Epithelial cell of prostate (primary cell): ENCODE measurements at regions not wholly inside any gene's neighbourhood (a gene's known extent, or its start where the extent isn't known, plus 50 kb on each side); places are given as distances from the start of the nearest gene placed in this dataset.
"Not testable (repeated sequence)": the region's sequence is repeated elsewhere in the genome, so short reads cannot be mapped to it uniquely, and the experiment has no call there.

ENCODE experiments used
- DNase-seq: peaks from one replicate; pipeline ENCODE4 v3.0.0-alpha.2; 2011; ENCODE audit warnings: low read depth, low spot score
- H3K27ac ChIP-seq: fragments of 450-650 bp; 2 replicates; pipeline ENCODE4 v1.5.1; 2017; ENCODE audit warnings: mild to moderate bottlenecking

DNA sequence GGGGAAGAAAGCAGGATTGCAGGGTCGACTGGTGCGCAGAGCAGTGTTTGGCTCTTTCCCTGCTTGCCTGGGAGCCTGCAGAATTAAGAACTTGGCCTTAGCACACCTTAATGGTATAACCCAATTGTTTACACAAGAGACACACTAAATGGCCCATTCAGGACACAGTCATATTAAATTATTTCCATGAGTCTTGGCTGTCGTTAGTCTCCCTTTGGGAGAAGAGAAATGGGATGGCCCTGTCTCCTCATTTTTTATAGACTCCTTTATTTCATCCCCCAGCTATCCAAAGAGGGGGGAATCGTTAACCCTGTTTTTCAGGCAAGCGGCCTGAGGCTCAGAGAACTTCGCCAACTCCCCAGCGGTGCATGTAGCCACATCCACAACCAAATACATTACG lies 282.5 kb downstream of the SUCLA2 start:
- no peak for DNase-seq
- no peak overlapping the region for H3K27ac ChIP-seq

DNA sequence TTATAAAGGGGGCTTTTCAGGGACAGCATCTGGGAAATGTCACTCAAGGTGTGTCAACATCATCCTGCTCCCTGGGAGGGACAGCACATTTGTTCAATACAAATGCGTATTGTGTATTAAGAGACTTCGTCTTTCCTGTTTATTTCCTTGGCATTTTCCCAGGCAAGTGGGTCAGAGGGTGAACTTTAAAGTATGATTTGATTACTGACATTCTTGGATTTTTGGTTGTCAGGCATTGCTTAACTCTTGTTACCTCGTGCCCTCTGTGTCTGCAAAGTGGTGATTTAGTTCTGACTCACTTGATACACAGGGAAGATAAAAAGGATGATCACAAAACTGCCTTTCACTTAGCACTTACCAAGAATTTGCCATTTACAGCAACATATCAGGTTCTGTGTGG lies 292.7 kb downstream of the SUCLA2 start:
- H3K27ac ChIP-seq, result no peak overlapping the region
- DNase-seq, result peak; percentile 18

DNA sequence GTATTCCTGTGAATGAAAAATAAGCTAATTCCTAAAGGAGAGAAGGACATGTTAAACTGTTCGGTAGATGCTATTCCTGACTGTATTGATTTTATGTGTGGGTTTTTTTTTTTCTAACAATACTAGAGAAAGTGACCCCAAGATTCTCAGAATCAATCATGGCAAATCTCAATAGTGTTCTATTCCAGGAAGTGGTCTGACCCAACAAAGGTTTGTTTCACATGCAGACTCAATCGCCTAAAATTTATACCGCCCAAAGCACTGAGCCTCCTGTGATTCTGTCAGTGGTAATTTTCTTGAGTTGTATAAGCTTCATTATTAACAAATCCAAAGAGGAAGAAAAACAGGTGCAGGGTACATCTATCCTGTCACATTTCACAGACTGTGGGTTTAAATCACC lies 293.7 kb downstream of the SUCLA2 start:
- DNase-seq, result no peak
- no peak overlapping the region for H3K27ac ChIP-seq

DNA sequence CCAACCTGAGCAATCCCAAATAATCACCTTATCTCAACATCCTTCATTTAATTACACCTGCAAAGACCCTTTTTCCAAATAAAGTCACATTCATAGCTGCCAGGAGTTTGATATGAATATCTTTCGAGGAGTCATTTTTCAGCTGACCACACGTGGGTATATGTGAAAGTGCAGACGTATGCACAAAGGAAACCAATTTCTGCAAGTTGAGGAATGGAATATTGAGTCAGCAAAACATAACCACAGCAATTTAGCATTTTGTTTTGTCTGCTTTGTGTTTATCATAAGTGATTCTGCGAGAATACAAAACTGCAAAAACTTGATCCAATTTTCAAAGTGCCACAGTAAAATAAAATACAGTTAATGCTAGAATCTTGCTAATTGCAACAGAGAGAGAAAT lies 295.9 kb downstream of the SUCLA2 start:
- no peak for DNase-seq
- H3K27ac ChIP-seq, result no peak overlapping the region

DNA sequence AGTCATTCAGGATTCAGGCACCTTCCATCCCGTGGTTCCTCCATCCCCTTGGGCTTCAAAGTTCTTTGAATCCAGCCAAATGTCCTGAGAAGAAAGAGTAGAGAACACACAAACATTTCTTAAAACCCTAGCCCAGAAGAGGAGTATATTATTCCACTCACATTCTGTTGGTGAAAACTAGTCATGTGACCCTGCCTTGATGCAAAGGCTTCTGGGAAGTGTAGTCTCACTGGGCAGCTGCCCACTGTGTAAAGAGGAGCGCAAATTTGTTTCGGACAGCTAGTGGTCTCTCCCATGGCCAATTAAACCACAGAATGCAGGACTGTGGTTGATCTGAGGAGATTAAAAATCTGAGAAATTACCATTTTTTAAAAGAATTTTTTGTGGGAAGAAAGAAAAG lies 304.4 kb downstream of the SUCLA2 start:
- H3K27ac ChIP-seq, result no peak overlapping the region
- DNase-seq, result no peak

DNA sequence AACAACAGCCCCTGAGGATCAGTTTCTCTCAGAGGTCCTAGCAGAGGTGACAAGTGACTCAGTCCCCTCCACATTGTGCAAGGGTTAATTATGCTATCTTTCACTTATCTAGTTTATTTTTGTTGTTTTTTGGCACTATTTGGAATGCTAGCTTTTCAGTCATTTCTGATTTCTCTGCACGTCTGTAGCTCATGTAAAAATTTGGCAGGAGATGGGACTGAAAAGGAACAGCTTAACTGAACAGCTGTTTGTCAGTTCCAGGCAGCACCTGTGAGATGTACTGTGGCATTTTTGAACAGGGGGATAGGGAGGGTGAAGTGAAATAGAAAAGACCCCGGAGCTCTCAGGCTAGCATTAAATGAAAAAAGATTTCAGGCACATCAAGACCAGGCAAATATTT lies 313.5 kb downstream of the SUCLA2 start:
- DNase-seq, result no peak

DNA sequence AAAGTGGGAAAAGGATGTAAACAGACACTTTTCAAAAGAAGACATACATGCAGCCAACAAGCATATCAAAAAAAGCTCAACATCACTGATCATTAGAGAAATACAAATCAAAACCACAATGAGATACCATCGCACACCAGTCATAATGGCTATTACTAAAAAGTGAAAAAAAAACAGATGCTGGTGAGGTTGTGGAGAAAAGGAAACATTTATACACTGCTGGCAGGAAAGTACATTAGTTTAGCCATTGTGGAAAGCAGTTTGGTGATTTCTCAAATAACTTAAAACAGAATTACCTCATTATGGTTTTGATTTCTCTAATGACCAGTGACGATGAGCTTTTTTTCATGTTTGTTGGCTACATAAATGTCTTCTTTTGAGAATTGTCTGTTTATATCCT lies 315.9 kb downstream of the SUCLA2 start:
- H3K27ac ChIP-seq, DNase-seq: not testable (repeated sequence)

More for the DNA sequence above, 313.5 kb downstream of the SUCLA2 start:
- no peak overlapping the region for H3K27ac ChIP-seq

DNA sequence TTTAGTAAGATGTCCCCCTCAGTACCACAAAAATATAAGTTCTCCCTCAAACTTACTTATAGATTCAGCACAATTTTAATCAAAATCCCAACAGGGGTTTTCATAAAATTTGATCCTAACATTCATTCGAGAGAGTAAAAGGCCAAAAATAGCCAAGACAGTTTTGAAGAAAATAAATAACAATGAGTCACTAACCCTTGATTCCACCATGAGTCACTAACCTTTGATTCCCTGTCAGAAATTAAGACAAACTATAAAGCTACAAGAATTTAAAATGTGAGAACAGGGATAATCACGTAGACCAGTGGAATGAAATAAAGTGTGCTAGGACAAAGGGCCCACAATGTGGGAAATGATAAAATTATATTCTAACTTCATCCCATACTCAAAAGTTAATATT lies 320.3 kb downstream of the SUCLA2 start:
- no peak for DNase-seq
- H3K27ac ChIP-seq, result no peak overlapping the region

DNA sequence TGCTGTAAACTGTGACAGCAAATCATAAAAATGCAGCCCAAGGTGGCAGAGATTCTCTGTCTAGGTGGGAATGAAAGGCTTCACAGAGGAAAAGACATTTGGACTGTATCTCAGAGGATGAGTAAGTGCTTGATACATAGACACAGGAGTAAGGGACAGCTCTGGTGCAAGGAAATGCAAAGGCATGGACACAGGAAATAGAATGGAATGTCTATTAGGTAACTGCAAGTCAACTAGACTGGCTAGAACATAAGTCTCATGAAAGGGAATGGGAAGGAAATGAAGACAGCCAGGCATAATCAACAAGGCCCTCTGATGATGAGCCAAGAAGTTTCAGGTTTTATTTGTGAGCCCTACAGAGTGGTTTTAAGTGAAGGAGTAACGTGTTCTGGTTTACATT lies 321.7 kb downstream of the SUCLA2 start:
- DNase-seq, result no peak
- no peak overlapping the region for H3K27ac ChIP-seq

DNA sequence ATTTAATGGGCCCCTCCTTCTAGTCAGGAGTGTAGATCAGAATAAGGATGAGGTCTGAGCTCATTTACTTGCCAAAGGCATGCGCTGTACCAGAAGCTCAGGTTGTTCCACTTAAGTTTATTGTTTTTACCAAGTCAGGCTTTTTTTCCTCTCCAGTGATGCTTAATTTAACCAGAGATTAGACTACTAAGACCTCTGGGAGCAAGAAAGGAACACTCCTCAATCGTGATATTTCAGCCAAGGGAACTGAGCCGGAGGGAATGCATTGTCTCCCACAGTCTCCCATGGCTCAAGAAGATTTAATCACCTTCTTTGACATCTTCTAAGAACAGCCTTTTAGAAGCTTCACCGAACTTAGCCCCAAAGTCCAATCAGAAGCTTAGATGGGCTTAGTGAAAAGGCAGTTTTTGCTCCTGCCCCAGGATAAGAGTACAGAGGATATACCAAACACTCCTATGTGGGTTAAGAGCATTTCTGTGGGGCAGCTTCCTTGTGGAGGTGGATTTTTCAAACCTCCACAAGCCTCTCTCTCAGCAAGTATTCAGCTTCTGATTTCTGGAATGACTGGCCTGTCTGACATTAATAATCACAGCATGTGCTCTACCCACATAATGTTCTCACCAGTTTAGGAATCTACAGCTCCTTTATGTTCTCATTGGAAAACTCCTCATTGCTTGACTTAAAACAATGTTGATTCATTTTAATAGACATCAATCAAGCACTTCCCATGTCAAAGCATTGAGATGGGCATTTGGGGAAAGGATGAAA lies 322.7 kb downstream of the SUCLA2 start:
- H3K27ac ChIP-seq, result no peak overlapping the region
- DNase-seq, result no peak

DNA sequence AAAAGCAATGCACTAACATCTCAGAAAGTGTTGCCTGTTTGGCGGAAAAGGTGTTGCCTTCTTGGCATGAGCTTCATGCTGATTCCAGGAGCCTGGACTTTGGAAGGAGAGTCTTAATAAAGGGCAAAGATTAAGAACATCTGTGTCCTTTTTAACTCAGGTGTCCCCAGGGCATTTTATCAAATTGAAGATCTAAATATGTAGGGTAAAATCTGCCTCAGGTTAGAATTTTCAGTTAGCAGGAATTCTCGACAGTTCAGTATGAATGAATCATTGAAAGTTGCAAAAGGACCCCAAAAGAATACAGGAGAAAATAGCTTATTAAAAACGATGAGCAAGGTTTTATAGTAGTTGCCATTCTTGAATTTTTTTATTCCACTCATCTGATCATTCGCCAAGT lies 325.2 kb downstream of the SUCLA2 start:
- no peak for DNase-seq
- H3K27ac ChIP-seq, result no peak overlapping the region

DNA sequence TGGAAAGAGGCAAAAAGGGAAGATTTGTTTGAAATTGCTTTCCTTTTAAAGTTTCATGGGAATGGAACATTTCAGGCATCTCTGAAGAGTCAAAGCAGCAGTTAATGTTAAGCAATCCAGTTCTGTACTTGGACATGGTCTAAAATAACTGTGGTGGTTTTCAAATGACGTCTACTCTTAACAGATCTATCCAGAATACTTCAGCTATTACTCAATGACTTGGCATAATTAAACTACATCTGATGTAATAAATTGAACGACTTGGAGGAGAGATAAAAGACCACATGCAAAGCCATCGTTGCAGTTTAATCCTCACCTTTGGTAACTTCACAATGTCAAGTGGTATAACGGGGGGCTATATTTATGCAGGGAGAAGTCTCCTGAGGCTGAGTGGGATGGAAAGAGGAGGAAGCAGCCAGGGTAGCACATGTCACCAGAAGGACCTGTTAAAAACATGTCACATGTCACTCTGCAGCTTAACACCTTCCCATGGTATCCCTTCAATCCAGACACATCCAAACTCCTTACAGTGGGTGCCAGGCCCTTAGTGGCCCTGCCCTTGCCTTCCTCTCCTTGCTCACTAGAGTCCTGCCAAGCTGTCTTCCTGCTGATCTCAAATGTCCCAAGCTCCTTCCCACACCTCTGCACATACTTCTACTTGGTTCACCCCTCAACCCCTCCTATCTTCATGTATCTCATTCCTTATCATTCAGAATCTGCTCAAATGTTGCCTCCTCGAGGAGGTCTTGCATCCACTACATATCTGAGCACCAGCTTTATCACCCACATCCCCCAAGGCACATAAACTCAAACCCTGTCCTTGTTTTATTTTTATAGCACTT lies 327.8 kb downstream of the SUCLA2 start:
- no peak overlapping the region for H3K27ac ChIP-seq
- DNase-seq, result no peak

DNA sequence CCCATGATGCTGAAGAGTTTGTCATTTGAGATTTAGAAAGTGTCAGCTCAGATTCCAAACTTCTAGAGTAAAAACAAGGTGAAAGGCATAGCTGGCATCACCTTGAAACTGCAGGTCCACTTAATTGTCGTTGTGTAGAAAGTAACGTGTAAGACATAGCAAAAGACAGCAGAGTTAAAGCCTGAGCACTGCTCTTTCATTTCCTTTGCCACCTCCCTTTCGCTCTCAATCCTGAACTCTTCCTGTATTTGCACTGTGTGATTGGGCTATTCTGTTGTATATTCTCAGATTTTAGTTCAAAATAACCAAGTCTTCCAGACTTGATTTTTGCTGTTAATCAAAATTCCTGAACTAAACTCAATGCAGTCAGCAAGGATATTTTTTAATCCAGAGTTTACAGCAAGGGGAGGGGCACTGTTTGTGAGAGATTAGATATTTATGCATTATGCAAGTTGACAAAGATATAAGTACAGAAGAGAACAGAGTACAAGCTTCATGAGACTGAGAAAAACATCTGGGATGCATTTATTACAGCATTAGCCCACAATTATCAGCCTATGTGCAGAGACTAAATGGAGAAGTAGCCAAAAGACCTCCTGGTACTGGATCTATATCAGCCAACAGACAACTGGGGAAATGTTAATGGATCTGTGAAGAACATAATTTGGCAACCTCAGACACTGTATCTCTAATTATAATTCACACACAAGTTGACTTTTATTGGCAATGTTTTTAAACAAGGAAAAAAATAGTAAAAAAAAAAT lies 328.6 kb downstream of the SUCLA2 start:
- no peak for DNase-seq
- H3K27ac ChIP-seq, result no peak overlapping the region

DNA sequence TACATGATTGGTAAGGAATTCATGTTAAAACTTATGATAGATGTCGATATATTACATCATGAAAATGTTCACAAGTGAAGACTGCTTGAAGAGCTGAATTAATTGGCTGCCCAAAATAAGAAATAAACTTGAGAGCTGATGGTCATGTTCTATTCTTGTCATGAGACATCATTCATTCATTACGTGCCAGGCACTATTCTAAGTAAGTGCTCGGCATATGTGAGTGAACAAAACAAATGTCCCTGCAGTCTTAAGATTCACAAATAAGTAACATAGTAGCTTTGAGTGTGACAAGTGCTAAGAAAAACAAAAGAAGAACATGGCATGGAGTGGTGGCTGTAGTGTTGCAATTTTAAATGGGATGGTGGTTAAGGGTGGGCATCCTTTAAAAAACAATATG lies 329.3 kb downstream of the SUCLA2 start:
- H3K27ac ChIP-seq, result no peak overlapping the region
- DNase-seq, result no peak

DNA sequence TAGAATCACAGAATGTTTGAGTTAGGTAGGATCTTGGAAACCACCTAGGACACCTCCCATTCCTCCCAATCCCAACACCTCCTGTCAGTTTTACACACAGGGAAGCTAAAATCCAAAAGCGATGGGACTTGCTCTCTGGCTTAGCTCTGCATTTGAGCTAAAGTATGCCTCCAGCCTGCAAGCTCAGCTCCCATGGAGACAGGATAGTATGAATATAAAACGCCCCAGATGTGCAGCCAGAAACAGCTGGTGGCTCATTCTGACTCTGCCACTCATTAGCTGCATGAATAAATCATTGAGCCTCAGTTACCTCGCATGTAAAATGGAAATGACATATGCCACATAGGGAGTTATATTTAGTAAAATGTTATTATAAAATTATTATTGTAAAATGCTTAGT lies 336.0 kb downstream of the SUCLA2 start:
- H3K27ac ChIP-seq, result no peak overlapping the region
- DNase-seq, result no peak

DNA sequence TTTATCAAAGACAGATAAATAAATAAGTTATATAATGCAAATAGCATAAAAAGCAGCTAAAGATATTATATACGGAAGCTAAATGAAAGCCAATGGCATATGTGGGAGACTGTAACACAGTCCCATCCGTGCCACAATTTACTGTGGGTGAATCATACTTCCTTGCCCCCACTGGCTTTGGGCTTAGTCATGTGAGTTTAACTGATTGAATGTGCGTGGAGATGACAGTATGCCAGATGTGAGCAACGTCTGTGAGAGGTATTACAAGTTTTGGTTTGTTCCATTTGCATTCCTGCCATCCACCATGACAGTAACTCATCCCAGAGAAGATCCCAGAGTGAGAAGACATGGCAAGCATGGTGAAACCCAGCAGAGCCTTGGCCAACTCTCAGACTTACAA lies 340.0 kb downstream of the SUCLA2 start:
- H3K27ac ChIP-seq, result no peak overlapping the region
- no peak for DNase-seq

DNA sequence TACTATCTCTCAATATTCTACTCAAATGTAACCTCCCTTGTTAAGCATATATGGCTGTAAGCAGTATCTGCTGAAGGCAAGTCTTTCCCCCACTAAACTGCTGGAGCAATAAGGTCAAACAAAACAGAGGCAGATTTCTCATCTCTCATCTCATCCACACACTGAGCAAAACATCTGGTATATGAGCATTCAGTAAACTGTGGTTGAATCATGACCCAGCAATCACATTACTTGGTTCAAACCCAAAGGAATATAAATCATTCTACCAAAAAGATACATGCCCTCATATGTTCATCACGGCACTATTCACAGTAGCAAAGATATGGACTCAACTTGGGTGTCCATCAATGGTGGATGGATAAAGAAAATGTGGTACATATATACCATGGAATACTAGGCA lies 344.4 kb downstream of the SUCLA2 start:
- DNase-seq, result no peak
- H3K27ac ChIP-seq, result no peak overlapping the region

DNA sequence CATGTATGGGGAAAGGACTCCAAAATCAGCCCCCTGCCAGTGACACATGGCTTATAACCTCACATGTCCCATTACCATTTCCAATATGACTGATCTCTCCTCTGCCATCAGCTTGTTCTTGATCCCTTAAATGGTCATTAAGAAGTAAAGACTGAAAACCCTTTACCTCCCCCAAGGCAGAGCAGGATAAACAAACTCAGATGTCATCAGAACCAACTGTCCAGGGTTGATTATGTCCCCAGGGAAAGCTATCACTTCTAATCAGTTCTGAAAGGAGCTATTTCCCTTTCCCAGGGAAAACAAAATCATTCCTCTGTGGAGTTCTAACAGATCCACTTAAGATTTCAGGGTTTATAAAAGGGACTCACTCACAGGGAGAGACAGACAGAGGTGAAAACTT lies 350.9 kb downstream of the SUCLA2 start:
- no peak overlapping the region for H3K27ac ChIP-seq
- DNase-seq, result no peak

DNA sequence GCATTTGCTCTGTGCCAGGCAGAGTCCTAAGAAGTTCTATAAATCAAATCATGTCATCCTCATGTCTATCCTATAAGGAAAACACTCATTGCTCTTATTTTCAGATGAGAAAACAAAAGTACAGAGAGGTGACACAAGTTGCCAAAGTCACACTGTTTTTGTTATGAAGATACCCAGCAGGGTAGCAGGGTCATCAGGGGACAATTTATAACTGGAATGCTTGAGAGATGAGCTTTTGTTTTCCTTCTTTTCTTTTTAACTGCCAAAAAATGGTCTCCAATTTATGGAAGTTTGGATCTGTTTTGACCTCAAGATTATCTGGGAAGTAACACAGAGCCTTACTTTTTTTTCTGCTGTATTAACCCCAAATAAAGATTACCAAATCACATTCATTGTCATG lies 354.1 kb downstream of the SUCLA2 start:
- DNase-seq, result no peak
- H3K27ac ChIP-seq, result no peak overlapping the region

DNA sequence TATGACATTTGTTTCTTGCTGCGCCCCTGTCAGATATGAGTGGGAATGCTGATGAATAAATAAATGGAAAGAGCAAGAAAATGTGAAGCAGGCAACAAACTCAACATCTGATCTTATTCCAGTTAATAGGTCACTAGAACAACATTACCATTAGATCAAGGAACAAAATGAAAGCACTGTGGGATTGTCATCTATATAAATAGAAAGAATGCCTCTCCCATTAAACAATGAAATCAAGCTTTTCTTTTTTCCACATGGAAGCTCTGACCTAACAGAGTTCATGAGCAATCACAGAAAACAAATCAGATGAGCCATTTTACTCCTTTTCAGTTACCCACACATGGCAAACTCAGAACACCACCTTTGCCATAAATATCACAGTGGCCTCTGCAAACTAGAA lies 354.8 kb downstream of the SUCLA2 start:
- H3K27ac ChIP-seq, result no peak overlapping the region
- DNase-seq, result no peak
